SK-N-SH (cell line): ENCODE measurements at regions not wholly inside any gene's neighbourhood (a gene's known extent, or its start where the extent isn't known, plus 50 kb on each side); places are given as distances from the start of the nearest gene placed in this dataset.

Source experiments
- CTCF ChIA-PET: fragments of 300-600, 350-600 bp; formaldehyde crosslinking; extraction: SDS; loops from one replicate; lab custom pipeline; 2021; lab: Yijun Ruan, JAX
- POLR2A ChIA-PET: fragments of 350-600 bp; sonication (Branson Sonifier 250); formaldehyde crosslinking; extraction: SDS; loops from one replicate; lab custom pipeline; 2020; ENCODE audit warnings: antibody characterized with exemption, inconsistent platforms; lab: Yijun Ruan, JAX
- DNase-seq: peaks from one replicate; pipeline ENCODE4 v3.0.0; 2012
- H2AFZ ChIP-seq: fragments of 200-600 bp; sonication (generic); 2 replicates; pipeline ENCODE4 v1.8.1; 2016; ENCODE audit warnings: antibody characterized with exemption, mild to moderate bottlenecking, low read depth
- H3F3A ChIP-seq: fragments of 200-600 bp; sonication (generic); replicated peaks from 2 replicates; pipeline ENCODE3; 2016; ENCODE audit warnings: antibody characterized with exemption, mild to moderate bottlenecking; ENCODE audit not compliant: insufficient read depth
- H3K27ac ChIP-seq, 2 experiments: fragments of 200-500 bp in 1 of 2; fragments of 200-600 bp in 1 of 2; sonication (Bioruptor generic) in 1 of 2; sonication (generic), shearing (Covaris generic) in 1 of 2; 2 replicates each; pipeline versions ENCODE4 v1.5.1 to v1.6.1; 2014 to 2016; ENCODE audit warnings: low read depth in 2 of 2, inconsistent platforms in 1 of 2, low read length in 1 of 2, mild to moderate bottlenecking in 1 of 2, mixed read lengths in 1 of 2
- H3K27me3 ChIP-seq: fragments of 200-600 bp; sonication (generic), shearing (Covaris generic); 2 replicates; pipeline ENCODE4 v1.6.1; 2016; ENCODE audit warnings: mixed run types; ENCODE audit not compliant: insufficient read depth
- H3K36me3 ChIP-seq, 2 experiments: fragments of 200-500 bp in 1 of 2; fragments of 200-600 bp in 1 of 2; sonication (Bioruptor generic) in 1 of 2; sonication (generic) in 1 of 2; replicated peaks in 1 of 2; 2 replicates each; pipeline versions ENCODE3 to v1.5.1; 2014 to 2016; ENCODE audit warnings: low read length in 1 of 2, mild to moderate bottlenecking in 1 of 2; ENCODE audit not compliant: insufficient read depth in 2 of 2, control insufficient read depth in 1 of 2
- H3K4me1 ChIP-seq, 2 experiments: fragments of 200-500 bp in 1 of 2; fragments of 200-600 bp in 1 of 2; sonication (Bioruptor generic) in 1 of 2; sonication (generic), shearing (Covaris generic) in 1 of 2; 2 replicates each; pipeline versions ENCODE4 v1.5.1 to v1.6.1; 2014 to 2016; ENCODE audit warnings: low read depth in 1 of 2, low read length in 1 of 2, mixed run types in 1 of 2; ENCODE audit not compliant: insufficient read depth in 2 of 2, control insufficient read depth in 1 of 2
- H3K4me2 ChIP-seq: fragments of 200-600 bp; sonication (generic), shearing (Covaris generic); 2 replicates; pipeline ENCODE4 v1.6.1; 2017; ENCODE audit warnings: mixed run types
- H3K4me3 ChIP-seq, 2 experiments: fragments of 200-500 bp in 1 of 2; fragments of 200-600 bp in 1 of 2; sonication (Bioruptor generic) in 1 of 2; sonication (generic), shearing (Covaris generic) in 1 of 2; 2 replicates each; pipeline versions ENCODE4 v1.5.1 to v1.8.1; 2014 to 2016; ENCODE audit warnings: low read depth in 2 of 2, inconsistent platforms in 1 of 2, low read length in 1 of 2, mild to moderate bottlenecking in 1 of 2, mixed read lengths in 1 of 2, moderate library complexity in 1 of 2
- H3K79me2 ChIP-seq: fragments of 200-600 bp; sonication (generic); 2 replicates; pipeline ENCODE4 v1.8.1; 2017; ENCODE audit warnings: mild to moderate bottlenecking; ENCODE audit not compliant: insufficient read depth
- H3K9ac ChIP-seq: fragments of 200-600 bp; sonication (generic); 2 replicates; pipeline ENCODE4 v1.6.1; 2017; ENCODE audit warnings: mixed run types
- H3K9me2 ChIP-seq: fragments of 200-600 bp; sonication (generic); 2 replicates; pipeline ENCODE4 v1.6.1; 2017; ENCODE audit warnings: mixed run types
- H3K9me3 ChIP-seq: fragments of 200-600 bp; sonication (generic); 2 replicates; pipeline ENCODE4 v1.6.1; 2017; ENCODE audit warnings: mixed run types, mild to moderate bottlenecking, moderate library complexity
- H4K20me1 ChIP-seq: fragments of 200-600 bp; sonication (generic); 2 replicates; pipeline ENCODE4 v1.6.1; 2017; ENCODE audit warnings: mild to moderate bottlenecking, mixed run types; ENCODE audit not compliant: insufficient read depth
- ELF1 ChIP-seq: IDR thresholded peaks from 2 replicates; pipeline ENCODE4 v1.4.0; 2012
- EZH2phosphoT487 ChIP-seq: fragments of 200-600 bp; sonication (generic); IDR thresholded peaks from 2 replicates; pipeline ENCODE4 v1.6.1; 2017; ENCODE audit warnings: low read depth, mixed run types, mild to moderate bottlenecking, antibody characterized with exemption, moderate library complexity, borderline replicate concordance
- FOXM1 ChIP-seq: IDR thresholded peaks from 2 replicates; pipeline ENCODE4 v1.4.0; 2012; ENCODE audit warnings: low read depth, mild to moderate bottlenecking
- MEF2A ChIP-seq: IDR thresholded peaks from 2 replicates; pipeline ENCODE4 v1.4.0; 2012; ENCODE audit warnings: low read depth, borderline replicate concordance
- MXI1 ChIP-seq: IDR thresholded peaks from 2 replicates; pipeline ENCODE4 v1.6.1; 2012; ENCODE audit warnings: mild to moderate bottlenecking, low read depth, low read length, improper control_type of control experiment
- NRF1 ChIP-seq: IDR thresholded peaks from 2 replicates; pipeline ENCODE4 v1.6.1; 2012; ENCODE audit warnings: low read depth, mild to moderate bottlenecking, low read length
- RFX5 ChIP-seq: IDR thresholded peaks from 2 replicates; pipeline ENCODE4 v1.6.1; 2012; ENCODE audit warnings: mild to moderate bottlenecking, improper control_type of control experiment, low read length
- SMC3 ChIP-seq: IDR thresholded peaks from 2 replicates; pipeline ENCODE4 v1.6.1; 2012; ENCODE audit warnings: low read depth, low read length, improper control_type of control experiment
- TCF12 ChIP-seq: IDR thresholded peaks from 2 replicates; pipeline ENCODE4 v1.4.0; 2012
- TEAD4 ChIP-seq: IDR thresholded peaks from 2 replicates; pipeline ENCODE4 v1.4.0; 2012; ENCODE audit warnings: mild to moderate bottlenecking, borderline replicate concordance; ENCODE audit not compliant: insufficient read depth
- YY1 ChIP-seq: IDR thresholded peaks from 2 replicates; pipeline ENCODE4 v1.4.0; 2012; ENCODE audit warnings: low read depth, mild to moderate bottlenecking
- WGBS: methylation state at CpG from one replicate; pipeline ENCODE4 v1.1.6; 2017; ENCODE audit warnings: low lambda C conversion rate; 5-methylcytosine and 5-hydroxymethylcytosine counted together
- TF ChIP-seq, protein P1 (sequence below): IDR thresholded peaks from 2 replicates; pipeline ENCODE4 v1.6.1; 2012; ENCODE audit warnings: mild to moderate bottlenecking, low read depth, low read length, moderate library complexity
- TF ChIP-seq, protein P2 (sequence below): IDR thresholded peaks from 2 replicates; pipeline ENCODE4; 2012
- TF ChIP-seq, protein P3 (sequence below): IDR thresholded peaks from 2 replicates; pipeline ENCODE4 v1.4.0; 2012; ENCODE audit warnings: low read depth, borderline replicate concordance
- TF ChIP-seq, protein P4 (sequence below): fragments of 150-350 bp; IDR thresholded peaks from 2 replicates; pipeline ENCODE4 v1.6.1; 2016; ENCODE audit warnings: mild to moderate bottlenecking, low read depth, low read length

DNA sequence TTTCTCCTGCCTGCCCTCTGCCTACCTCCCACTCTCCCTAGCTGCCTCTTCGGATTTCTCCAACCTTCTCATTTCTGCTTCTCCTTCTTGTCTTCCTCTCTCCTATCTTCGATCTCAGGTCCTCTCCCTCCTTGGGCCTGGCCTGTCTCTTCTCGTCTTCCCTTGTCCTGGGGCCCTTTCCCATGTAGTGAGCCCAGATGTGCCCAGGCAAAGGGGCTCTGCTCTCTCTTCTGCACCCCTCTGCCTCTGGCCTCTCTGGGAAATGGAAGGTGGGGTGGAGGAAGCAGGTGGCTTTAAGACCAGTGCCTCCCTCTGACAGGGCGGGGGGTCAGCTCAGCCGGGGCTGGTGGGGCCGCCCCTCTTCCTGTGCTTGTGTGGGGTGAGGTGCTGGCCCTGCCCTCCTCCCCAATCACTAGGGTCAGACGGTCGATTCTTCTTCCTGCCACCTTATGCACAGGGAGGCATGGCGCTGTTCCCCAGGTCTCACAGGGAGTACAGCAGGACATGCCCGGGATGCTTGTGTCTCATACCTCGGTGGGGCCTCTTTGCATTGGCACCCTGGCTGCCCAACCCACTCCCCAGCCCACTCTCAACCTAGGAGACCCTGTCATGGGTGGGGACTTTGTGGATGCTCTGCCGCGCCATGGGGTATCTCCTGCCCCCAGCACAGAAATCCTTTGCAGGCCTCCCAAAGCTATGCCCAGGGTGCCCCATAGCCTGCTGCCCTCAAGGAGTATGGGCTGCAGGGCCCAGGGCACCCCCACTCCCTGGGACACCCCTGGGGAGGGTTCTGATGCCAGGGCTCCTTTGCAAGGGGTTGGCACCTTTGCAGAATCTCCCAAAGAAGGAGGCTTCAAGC, 213.8 kb upstream of the HAAO start:
- H3K27me3 ChIP-seq = no peaks in the 10 kb centered on the region
- H3K9me3 ChIP-seq = no peaks in the 10 kb centered on the region
- H3K79me2 ChIP-seq = no peaks in the 10 kb centered on the region
- peaks cover 0 to 6% of the 10 kb centered on the region in 2 experiments; a peak in 1 of 4 replicates for H3K4me1 ChIP-seq
- H4K20me1 ChIP-seq = no peaks in the 10 kb centered on the region
- no peak overlapping the region for H3K9ac ChIP-seq
- no peak overlapping the region for H3K27ac ChIP-seq
- 89% methylated on average over 10 of the region's 13 CpGs for WGBS
- no peaks in the 10 kb centered on the region for H3K9me2 ChIP-seq
- H3K4me3 ChIP-seq = no peak overlapping the region
- TF ChIP-seq EZH2phosphoT487 = no peak
- TF ChIP-seq FOXM1 = no peak
- no peak for TF ChIP-seq RFX5
- no peak for TF ChIP-seq MXI1
- TF ChIP-seq MEF2A = no peak
- TF ChIP-seq YY1 = no peak
- no peak for TF ChIP-seq TCF12
- no peak for TF ChIP-seq NRF1
- TF ChIP-seq, protein P1, sequence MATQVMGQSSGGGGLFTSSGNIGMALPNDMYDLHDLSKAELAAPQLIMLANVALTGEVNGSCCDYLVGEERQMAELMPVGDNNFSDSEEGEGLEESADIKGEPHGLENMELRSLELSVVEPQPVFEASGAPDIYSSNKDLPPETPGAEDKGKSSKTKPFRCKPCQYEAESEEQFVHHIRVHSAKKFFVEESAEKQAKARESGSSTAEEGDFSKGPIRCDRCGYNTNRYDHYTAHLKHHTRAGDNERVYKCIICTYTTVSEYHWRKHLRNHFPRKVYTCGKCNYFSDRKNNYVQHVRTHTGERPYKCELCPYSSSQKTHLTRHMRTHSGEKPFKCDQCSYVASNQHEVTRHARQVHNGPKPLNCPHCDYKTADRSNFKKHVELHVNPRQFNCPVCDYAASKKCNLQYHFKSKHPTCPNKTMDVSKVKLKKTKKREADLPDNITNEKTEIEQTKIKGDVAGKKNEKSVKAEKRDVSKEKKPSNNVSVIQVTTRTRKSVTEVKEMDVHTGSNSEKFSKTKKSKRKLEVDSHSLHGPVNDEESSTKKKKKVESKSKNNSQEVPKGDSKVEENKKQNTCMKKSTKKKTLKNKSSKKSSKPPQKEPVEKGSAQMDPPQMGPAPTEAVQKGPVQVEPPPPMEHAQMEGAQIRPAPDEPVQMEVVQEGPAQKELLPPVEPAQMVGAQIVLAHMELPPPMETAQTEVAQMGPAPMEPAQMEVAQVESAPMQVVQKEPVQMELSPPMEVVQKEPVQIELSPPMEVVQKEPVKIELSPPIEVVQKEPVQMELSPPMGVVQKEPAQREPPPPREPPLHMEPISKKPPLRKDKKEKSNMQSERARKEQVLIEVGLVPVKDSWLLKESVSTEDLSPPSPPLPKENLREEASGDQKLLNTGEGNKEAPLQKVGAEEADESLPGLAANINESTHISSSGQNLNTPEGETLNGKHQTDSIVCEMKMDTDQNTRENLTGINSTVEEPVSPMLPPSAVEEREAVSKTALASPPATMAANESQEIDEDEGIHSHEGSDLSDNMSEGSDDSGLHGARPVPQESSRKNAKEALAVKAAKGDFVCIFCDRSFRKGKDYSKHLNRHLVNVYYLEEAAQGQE = no peak
- TF ChIP-seq, protein P2, sequence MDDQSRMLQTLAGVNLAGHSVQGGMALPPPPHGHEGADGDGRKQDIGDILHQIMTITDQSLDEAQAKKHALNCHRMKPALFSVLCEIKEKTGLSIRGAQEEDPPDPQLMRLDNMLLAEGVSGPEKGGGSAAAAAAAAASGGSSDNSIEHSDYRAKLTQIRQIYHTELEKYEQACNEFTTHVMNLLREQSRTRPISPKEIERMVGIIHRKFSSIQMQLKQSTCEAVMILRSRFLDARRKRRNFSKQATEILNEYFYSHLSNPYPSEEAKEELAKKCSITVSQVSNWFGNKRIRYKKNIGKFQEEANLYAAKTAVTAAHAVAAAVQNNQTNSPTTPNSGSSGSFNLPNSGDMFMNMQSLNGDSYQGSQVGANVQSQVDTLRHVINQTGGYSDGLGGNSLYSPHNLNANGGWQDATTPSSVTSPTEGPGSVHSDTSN = no peak
- TF ChIP-seq, all 33 proteins: peak for 0
- CTCF ChIA-PET = interaction anchor here (1.1 to 4.1 kb wide), 6 partner anchors 10 to 478 kb away, joined by 3 to 22 read pairs (median 4); no protein-coding TSS in a partner anchor
- POLR2A ChIA-PET = no interaction called here
- peak; percentile 18 for DNase-seq
- Histone ChIP-seq H2AFZ (no peak overlapping the region), H3F3A (no peaks in the 10 kb centered on the region), H3K36me3 (no peaks in the 10 kb centered on the region), H3K4me2 (no peak overlapping the region)

DNA sequence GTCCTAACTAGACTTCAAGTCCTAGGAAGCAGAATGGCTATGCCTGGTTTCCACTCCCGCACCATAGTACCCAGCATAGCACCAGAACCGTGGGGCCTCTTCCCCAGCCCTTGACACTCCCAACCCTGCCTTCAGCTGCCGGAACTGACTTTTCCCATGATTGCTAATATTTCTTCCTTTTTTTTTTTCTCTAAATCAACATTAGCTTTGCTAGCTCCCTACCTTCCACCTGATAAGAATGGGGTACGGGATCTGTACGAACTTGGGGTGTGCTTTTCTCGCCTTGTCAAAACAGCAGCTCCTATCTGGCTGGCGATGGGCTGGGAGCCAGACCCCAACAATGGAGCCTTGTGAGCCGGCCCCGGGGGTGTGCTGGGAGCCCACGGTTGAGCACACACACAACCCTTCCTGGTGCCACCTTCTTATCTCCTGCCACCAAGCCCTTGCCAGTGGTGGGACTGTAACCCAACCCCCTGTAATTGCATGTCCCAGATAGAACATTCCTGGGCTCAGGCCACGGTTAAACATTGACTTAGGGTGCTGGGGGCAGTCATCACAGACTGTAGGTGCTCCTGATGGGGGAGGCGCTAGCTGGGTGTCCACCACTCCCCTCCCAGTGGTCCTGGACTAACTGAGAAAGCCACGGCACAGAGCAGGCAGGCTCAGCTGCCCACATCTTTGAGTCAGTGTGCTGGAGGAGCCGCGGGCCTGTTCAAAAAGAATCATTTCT, 213.0 kb upstream of the HAAO start:
- Histone ChIP-seq H3K4me1 (peaks cover 0 to 6% of the 10 kb centered on the region in 2 experiments; a peak in 1 of 4 replicates), H3K27me3 (no peaks in the 10 kb centered on the region), H3K4me2 (no peak overlapping the region), H3K9me3 (no peaks in the 10 kb centered on the region), H3K9me2 (no peaks in the 10 kb centered on the region), H3K79me2 (no peaks in the 10 kb centered on the region), H2AFZ (no peak overlapping the region), H3F3A (no peaks in the 10 kb centered on the region), H4K20me1 (no peaks in the 10 kb centered on the region), H3K36me3 (no peaks in the 10 kb centered on the region), H3K4me3 (no peak overlapping the region), H3K9ac (no peak overlapping the region), H3K27ac (no peak overlapping the region)
- CTCF ChIA-PET = interaction anchor here (1.3 to 4.4 kb wide), 4 partner anchors 31 to 479 kb away, joined by 3 to 19 read pairs (median 6); no protein-coding TSS in a partner anchor
- 93% methylated on average over 13 of the region's 15 CpGs for WGBS
- DNase-seq = peak; percentile 34
- POLR2A ChIA-PET = no interaction called here
- no peak for TF ChIP-seq ELF1
- no peak for TF ChIP-seq RFX5
- no peak for TF ChIP-seq SMC3
- TF ChIP-seq TEAD4 = no peak
- TF ChIP-seq, protein P3, sequence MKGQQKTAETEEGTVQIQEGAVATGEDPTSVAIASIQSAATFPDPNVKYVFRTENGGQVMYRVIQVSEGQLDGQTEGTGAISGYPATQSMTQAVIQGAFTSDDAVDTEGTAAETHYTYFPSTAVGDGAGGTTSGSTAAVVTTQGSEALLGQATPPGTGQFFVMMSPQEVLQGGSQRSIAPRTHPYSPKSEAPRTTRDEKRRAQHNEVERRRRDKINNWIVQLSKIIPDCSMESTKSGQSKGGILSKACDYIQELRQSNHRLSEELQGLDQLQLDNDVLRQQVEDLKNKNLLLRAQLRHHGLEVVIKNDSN = no peak
- TF ChIP-seq, protein P4, sequence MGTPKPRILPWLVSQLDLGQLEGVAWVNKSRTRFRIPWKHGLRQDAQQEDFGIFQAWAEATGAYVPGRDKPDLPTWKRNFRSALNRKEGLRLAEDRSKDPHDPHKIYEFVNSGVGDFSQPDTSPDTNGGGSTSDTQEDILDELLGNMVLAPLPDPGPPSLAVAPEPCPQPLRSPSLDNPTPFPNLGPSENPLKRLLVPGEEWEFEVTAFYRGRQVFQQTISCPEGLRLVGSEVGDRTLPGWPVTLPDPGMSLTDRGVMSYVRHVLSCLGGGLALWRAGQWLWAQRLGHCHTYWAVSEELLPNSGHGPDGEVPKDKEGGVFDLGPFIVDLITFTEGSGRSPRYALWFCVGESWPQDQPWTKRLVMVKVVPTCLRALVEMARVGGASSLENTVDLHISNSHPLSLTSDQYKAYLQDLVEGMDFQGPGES = no peak
- no peak for TF ChIP-seq MEF2A
